ENCODE measurements at regions not wholly inside any gene's neighbourhood (a gene's known extent, or its start where the extent isn't known, plus 50 kb on each side); places are given as distances from the start of the nearest gene placed in this dataset.

GRCh38 chr9:79256691-79257213 lies 315.0 kb upstream of the TLE4 start:
- TF ChIP-seq, protein P1, sequence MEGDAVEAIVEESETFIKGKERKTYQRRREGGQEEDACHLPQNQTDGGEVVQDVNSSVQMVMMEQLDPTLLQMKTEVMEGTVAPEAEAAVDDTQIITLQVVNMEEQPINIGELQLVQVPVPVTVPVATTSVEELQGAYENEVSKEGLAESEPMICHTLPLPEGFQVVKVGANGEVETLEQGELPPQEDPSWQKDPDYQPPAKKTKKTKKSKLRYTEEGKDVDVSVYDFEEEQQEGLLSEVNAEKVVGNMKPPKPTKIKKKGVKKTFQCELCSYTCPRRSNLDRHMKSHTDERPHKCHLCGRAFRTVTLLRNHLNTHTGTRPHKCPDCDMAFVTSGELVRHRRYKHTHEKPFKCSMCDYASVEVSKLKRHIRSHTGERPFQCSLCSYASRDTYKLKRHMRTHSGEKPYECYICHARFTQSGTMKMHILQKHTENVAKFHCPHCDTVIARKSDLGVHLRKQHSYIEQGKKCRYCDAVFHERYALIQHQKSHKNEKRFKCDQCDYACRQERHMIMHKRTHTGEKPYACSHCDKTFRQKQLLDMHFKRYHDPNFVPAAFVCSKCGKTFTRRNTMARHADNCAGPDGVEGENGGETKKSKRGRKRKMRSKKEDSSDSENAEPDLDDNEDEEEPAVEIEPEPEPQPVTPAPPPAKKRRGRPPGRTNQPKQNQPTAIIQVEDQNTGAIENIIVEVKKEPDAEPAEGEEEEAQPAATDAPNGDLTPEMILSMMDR (IDR thresholded peaks at IDR 0.05; ENCODE audit: low read length): no peak
- no peak for TF ChIP-seq EZH2 (optimal IDR thresholded peaks at IDR 0.05; ENCODE audit: low read depth, low read length)
- no peak for TF ChIP-seq EZH2phosphoT487 (IDR thresholded peaks at IDR 0.05; ENCODE audit: low read length)
